PC-9 (cell line): ENCODE measurements at regions not wholly inside any gene's neighbourhood (a gene's known extent, or its start where the extent isn't known, plus 50 kb on each side); places are given as distances from the start of the nearest gene placed in this dataset.

Experiments used
- BruUV-seq: library from RNA; stranded (reverse); fragments of 400-500 nt; replicated peaks from 2 replicates; lab custom pipeline; 2021; lab: Mats Ljungman, UMichigan
- CTCF ChIA-PET: fragments of 300-600 bp; sonication (Branson Sonifier 250); formaldehyde crosslinking; loops from one replicate; lab custom pipeline; 2022; ENCODE audit warnings: antibody characterized with exemption; lab: Charles Lee
- POLR2A ChIA-PET: fragments of 300-600 bp; sonication (Branson Sonifier 250); formaldehyde crosslinking; loops from one replicate; lab custom pipeline; 2022; ENCODE audit warnings: antibody characterized with exemption; ENCODE audit not compliant: unreplicated experiment; lab: Charles Lee
- DNase-seq, 2 experiments: peaks; one replicate each; pipeline versions ENCODE4 v3.0.0 to v3.0.0-alpha.2; 2015 to 2022; ENCODE audit warnings: mixed read lengths in 1 of 2
- H2AFZ ChIP-seq: fragments of 200-600 bp; sonication (generic); 2 replicates; pipeline ENCODE4 v1.8.1; 2017; ENCODE audit warnings: antibody characterized with exemption
- H3F3A ChIP-seq: fragments of 200-600 bp; sonication (generic); 2 replicates; pipeline ENCODE4 v1.8.1; 2017; ENCODE audit warnings: antibody characterized with exemption, mild to moderate bottlenecking, low read depth; ENCODE audit not compliant: insufficient read depth
- H3K27ac ChIP-seq: fragments of 200-600 bp; sonication (generic); 2 replicates; pipeline ENCODE4 v1.6.1; 2016; ENCODE audit warnings: mixed run types
- H3K27me3 ChIP-seq: fragments of 200-600 bp; sonication (generic); 2 replicates; pipeline ENCODE4 v1.6.1; 2016; ENCODE audit warnings: low read depth, mixed run types; ENCODE audit not compliant: insufficient read depth
- H3K36me3 ChIP-seq: fragments of 200-600 bp; sonication (generic); 2 replicates; pipeline ENCODE4 v1.6.1; 2016; ENCODE audit warnings: low read depth, mixed run types
- H3K4me1 ChIP-seq: fragments of 200-600 bp; sonication (generic); replicated peaks from 2 replicates; pipeline ENCODE4 v1.6.1; 2016; ENCODE audit warnings: mixed run types; ENCODE audit not compliant: insufficient read depth
- H3K4me2 ChIP-seq: fragments of 200-600 bp; sonication (generic); 2 replicates; pipeline ENCODE4 v1.6.1; 2017; ENCODE audit warnings: mixed run types
- H3K4me3 ChIP-seq: fragments of 200-600 bp; sonication (generic); 2 replicates; pipeline ENCODE4 v1.6.1; 2016; ENCODE audit warnings: mixed run types
- H3K79me2 ChIP-seq: fragments of 200-600 bp; sonication (generic); 2 replicates; pipeline ENCODE4 v1.6.1; 2017; ENCODE audit warnings: low read depth, mixed run types
- H3K9me2 ChIP-seq: fragments of 200-600 bp; sonication (generic); 2 replicates; pipeline ENCODE4 v1.8.1; 2017; ENCODE audit warnings: mild to moderate bottlenecking; ENCODE audit not compliant: insufficient read depth
- H3K9me3 ChIP-seq: fragments of 200-600 bp; sonication (generic); 2 replicates; pipeline ENCODE4 v1.8.1; 2016; ENCODE audit warnings: low read depth; ENCODE audit not compliant: insufficient read depth
- H4K20me1 ChIP-seq: fragments of 200-600 bp; sonication (generic); 2 replicates; pipeline ENCODE4 v1.8.1; 2017; ENCODE audit not compliant: insufficient read depth
- CTCF ChIP-seq: fragments of 200-600 bp; sonication (generic); conservative IDR thresholded peaks from 2 replicates; pipeline ENCODE4 v1.6.1; 2017; ENCODE audit warnings: mixed run types, antibody characterized with exemption, mild to moderate bottlenecking, moderate library complexity
- EZH2 ChIP-seq: fragments of 200-600 bp; sonication (generic); IDR thresholded peaks from 2 replicates; pipeline ENCODE4 v1.8.0; 2017; ENCODE audit warnings: antibody characterized with exemption, low read depth
- intact Hi-C: fragments of 100-400 bp; cut with micrococcal nuclease; formaldehyde crosslinking; loops from one replicate; pipeline ENCODE4 v1.10.0; 2022; ENCODE audit not compliant: unreplicated experiment

- CTCF ChIA-PET = no interaction called here
- no peak overlapping the region for H2AFZ ChIP-seq
- POLR2A ChIA-PET = no interaction called here
- no peak overlapping the region for H3K4me2 ChIP-seq
- no peak overlapping the region for H3K4me3 ChIP-seq
- no peaks in the 10 kb centered on the region for H3F3A ChIP-seq
- H3K27me3 ChIP-seq = no peaks in the 10 kb centered on the region
- no peak for TF ChIP-seq EZH2
- TF ChIP-seq CTCF = no peak
- no peaks in the 10 kb centered on the region for H3K9me3 ChIP-seq
- H3K79me2 ChIP-seq = no peaks in the 10 kb centered on the region
- no peak for DNase-seq
- no peaks in the 10 kb centered on the region for H3K36me3 ChIP-seq
- H4K20me1 ChIP-seq = no peaks in the 10 kb centered on the region
- H3K9me2 ChIP-seq = peaks cover 3% of the 10 kb centered on the region; the same call in 1 of the 2 replicates
- peaks cover 6% of the 10 kb centered on the region; the same call in 1 of the 2 replicates for H3K4me1 ChIP-seq
- no TSS peak for BruUV-seq
- H3K27ac ChIP-seq = no peak overlapping the region
- intact Hi-C loops = no loop called here
Measured at GRCh38 chr6:119891206-119891605, 541.6 kb upstream of the MAN1A1 start.

- ChIA-PET CTCF (no interaction called here), POLR2A (no interaction called here)
- Histone ChIP-seq H3K36me3 (no peaks in the 10 kb centered on the region), H3K9me3 (no peaks in the 10 kb centered on the region), H4K20me1 (no peaks in the 10 kb centered on the region), H3K4me3 (no peak overlapping the region), H3K4me2 (no peak overlapping the region), H3K27me3 (no peaks in the 10 kb centered on the region), H3K27ac (no peak overlapping the region), H3K9me2 (peaks cover 3% of the 10 kb centered on the region; the same call in 1 of the 2 replicates), H3K79me2 (no peaks in the 10 kb centered on the region), H2AFZ (no peak overlapping the region), H3F3A (no peaks in the 10 kb centered on the region), H3K4me1 (peaks cover 6% of the 10 kb centered on the region; the same call in 1 of the 2 replicates)
- intact Hi-C loops = no loop called here
- no peak for TF ChIP-seq CTCF
- no peak for TF ChIP-seq EZH2
- DNase-seq = no peak
- BruUV-seq = no TSS peak
Measured at GRCh38 chr6:119890470-119890869, 540.9 kb upstream of the MAN1A1 start.

GRCh38 chr6:119887666-119888065, 538.1 kb upstream of the MAN1A1 start:
- intact Hi-C loops = no loop called here
- CTCF ChIA-PET = no interaction called here

More at GRCh38 chr6:119887666-119888065, 538.1 kb upstream of the MAN1A1 start:
- no peaks in the 10 kb centered on the region for H3K36me3 ChIP-seq
- no peak overlapping the region for H3K27ac ChIP-seq
- H3K79me2 ChIP-seq = no peaks in the 10 kb centered on the region
- POLR2A ChIA-PET = no interaction called here
- DNase-seq = no peak
- H3K27me3 ChIP-seq = no peaks in the 10 kb centered on the region
- peaks cover 6% of the 10 kb centered on the region; the same call in 1 of the 2 replicates for H3K4me1 ChIP-seq
- no peaks in the 10 kb centered on the region for H4K20me1 ChIP-seq
- no peak overlapping the region for H3K4me2 ChIP-seq
- peaks cover 7% of the 10 kb centered on the region; the same call in 1 of the 2 replicates for H3K9me3 ChIP-seq
- peaks cover 3% of the 10 kb centered on the region; the same call in 1 of the 2 replicates for H3K9me2 ChIP-seq
- no peaks in the 10 kb centered on the region for H3F3A ChIP-seq
- H2AFZ ChIP-seq = no peak overlapping the region
- BruUV-seq = no TSS peak
- no peak overlapping the region for H3K4me3 ChIP-seq
- no peak for TF ChIP-seq CTCF
- TF ChIP-seq EZH2 = no peak
